HEK293 (cell line): ENCODE measurements at regions not wholly inside any gene's neighbourhood (a gene's known extent, or its start where the extent isn't known, plus 50 kb on each side); places are given as distances from the start of the nearest gene placed in this dataset.

Source experiments
- CTCF ChIA-PET: fragments of 350-600 bp; formaldehyde crosslinking; extraction: SDS; loops from one replicate; lab custom pipeline; 2021; ENCODE audit warnings: antibody characterized with exemption; lab: Yijun Ruan, JAX
- POLR2A ChIA-PET: fragments of 300-600 bp; formaldehyde crosslinking; extraction: SDS; loops from one replicate; lab custom pipeline; 2020; ENCODE audit warnings: antibody characterized with exemption, inconsistent platforms; lab: Yijun Ruan, JAX
- H3K27ac ChIP-seq: fragments of 200-500 bp; sonication (Bioruptor generic); 2 replicates; pipeline ENCODE4 v1.5.1; 2014; ENCODE audit warnings: low read depth, low read length, control low read depth, inconsistent platforms; ENCODE audit errors: extremely low read depth
- H3K36me3 ChIP-seq, 2 experiments: fragments of 200-500 bp in 1 of 2; sonication (Bioruptor generic) in 1 of 2; 1 replicate in 1 of 2; 2 replicates in 1 of 2; pipeline ENCODE4 v1.5.1; 2014 to 2017; ENCODE audit warnings: inconsistent platforms in 2 of 2, low read length in 2 of 2; ENCODE audit not compliant: control insufficient read depth in 2 of 2, insufficient read depth in 1 of 2
- H3K4me1 ChIP-seq: fragments of 200-500 bp; sonication (Bioruptor generic); 2 replicates; pipeline ENCODE4 v1.5.1; 2014; ENCODE audit warnings: mild to moderate bottlenecking, low read length, inconsistent platforms; ENCODE audit not compliant: control insufficient read depth, insufficient read depth
- H3K4me3 ChIP-seq: 2 replicates; pipeline ENCODE4 v1.5.1; 2011; ENCODE audit warnings: low read depth, mild to moderate bottlenecking, control low read depth, low read length, moderate library complexity
- H3K9me3 ChIP-seq: fragments of 200-500 bp; sonication (Bioruptor generic); 2 replicates; pipeline ENCODE4 v1.5.1; 2014; ENCODE audit warnings: low read depth, low read length, inconsistent platforms; ENCODE audit not compliant: control insufficient read depth, insufficient read depth
- EGR2 ChIP-seq: fragments of 450-650 bp; formaldehyde crosslinking; IDR thresholded peaks from 2 replicates; pipeline ENCODE4 v1.5.1; 2016; ENCODE audit warnings: low read depth, missing biosample characterization, missing genetic modification characterization
- ELK4 ChIP-seq: IDR thresholded peaks from 2 replicates; pipeline ENCODE4 v1.6.1; 2011; ENCODE audit warnings: mild to moderate bottlenecking, low read depth, low read length, borderline replicate concordance
- GFI1B ChIP-seq: fragments of 450-650 bp; formaldehyde crosslinking; IDR thresholded peaks from 2 replicates; pipeline ENCODE4 v1.5.1; 2016; ENCODE audit warnings: missing biosample characterization, missing genetic modification characterization
- HOXD13 ChIP-seq: sonication (generic); formaldehyde crosslinking; IDR thresholded peaks from 2 replicates; pipeline ENCODE4 v1.8.0; 2022; ENCODE audit warnings: missing genetic modification reagents, borderline replicate concordance
- KLF1 ChIP-seq: fragments of 450-650 bp; formaldehyde crosslinking; IDR thresholded peaks from 2 replicates; pipeline ENCODE4 v1.5.1; 2016; ENCODE audit warnings: missing biosample characterization, missing genetic modification characterization
- PRDM10 ChIP-seq: fragments of 450-650 bp; formaldehyde crosslinking; IDR thresholded peaks from 2 replicates; pipeline ENCODE4 v1.5.1; 2016; ENCODE audit warnings: missing biosample characterization, missing genetic modification characterization
- TSHZ1 ChIP-seq: fragments of 450-650 bp; formaldehyde crosslinking; IDR thresholded peaks from 2 replicates; pipeline ENCODE4 v1.5.1; 2016; ENCODE audit warnings: missing biosample characterization, missing genetic modification characterization, borderline replicate concordance
- ZNF138 ChIP-seq: fragments of 450-650 bp; formaldehyde crosslinking; IDR thresholded peaks from 2 replicates; pipeline ENCODE4 v1.5.1; 2016; ENCODE audit warnings: missing biosample characterization, missing genetic modification characterization, borderline replicate concordance
- ZNF155 ChIP-seq: fragments of 450-650 bp; formaldehyde crosslinking; IDR thresholded peaks from 2 replicates; pipeline ENCODE4 v1.5.1; 2016; ENCODE audit warnings: missing biosample characterization, missing genetic modification characterization
- ZNF16 ChIP-seq: fragments of 450-650 bp; formaldehyde crosslinking; IDR thresholded peaks from 2 replicates; pipeline ENCODE4 v1.5.1; 2016; ENCODE audit warnings: low read depth, missing biosample characterization, missing genetic modification characterization
- ZNF596 ChIP-seq: fragments of 450-650 bp; IDR thresholded peaks from 2 replicates; pipeline ENCODE4 v1.5.0; 2018; ENCODE audit warnings: missing biosample characterization, mild to moderate bottlenecking, missing genetic modification characterization, moderate library complexity

GRCh38 chr1:201617157-201617556 lies 78.2 kb downstream of the NAV1 start:
- Histone ChIP-seq H3K9me3 (no peaks in the 10 kb centered on the region), H3K4me1 (no peaks in the 10 kb centered on the region), H3K36me3 (no peaks in the 10 kb centered on the region), H3K4me3 (no peak overlapping the region), H3K27ac (no peak overlapping the region)
- TF ChIP-seq EGR2 (tag by site-specific recombination) = no peak
- no peak for TF ChIP-seq PRDM10
- TF ChIP-seq ZNF596 (tag by site-specific recombination) = peak; percentile 42; the same call in 1 of the 2 replicates
- ChIA-PET CTCF (interaction anchor here (0.7 kb wide), 1 partner anchor 575 kb away, joined by 5 read pairs; no protein-coding TSS in a partner anchor), POLR2A (no interaction called here)

- Histone ChIP-seq H3K4me3 (no peak overlapping the region), H3K4me1 (no peaks in the 10 kb centered on the region), H3K27ac (no peak overlapping the region), H3K9me3 (no peaks in the 10 kb centered on the region), H3K36me3 (no peaks in the 10 kb centered on the region)
- CTCF ChIA-PET = interaction anchor here (0.6 to 0.7 kb wide), 2 partner anchors 59 to 134 kb away, joined by 4 to 5 read pairs; no protein-coding TSS in a partner anchor
- POLR2A ChIA-PET = interaction anchor here (0.6 kb wide), 1 partner anchor 13 kb away, joined by 3 read pairs; no protein-coding TSS in a partner anchor
- TF ChIP-seq HOXD13 (CRISPR knock-in tag) = no peak
- TF ChIP-seq TSHZ1 (tag by site-specific recombination) = no peak
- 0 out of 2 replicates have a peak, but pooled peaks have one; percentile 36 for TF ChIP-seq KLF1 (tag by site-specific recombination)
- TF ChIP-seq GFI1B (tag by site-specific recombination) = no peak
- TF ChIP-seq ZNF16 = no peak
These were observed 79.5 kb downstream of the NAV1 start for GRCh38 chr1:201618389-201618788.

- no peaks in the 10 kb centered on the region for H3K4me1 ChIP-seq
- H3K36me3 ChIP-seq = peaks cover 0 to 1% of the 10 kb centered on the region in 2 experiments; a peak in 1 of 3 replicates
- POLR2A ChIA-PET = interaction anchor here (0.6 kb wide), 1 partner anchor 13 kb away, joined by 3 read pairs; no protein-coding TSS in a partner anchor
- no peak overlapping the region for H3K4me3 ChIP-seq
- H3K27ac ChIP-seq = no peak overlapping the region
- CTCF ChIA-PET = interaction anchor here (0.6 to 1.3 kb wide), 2 partner anchors 84 to 133 kb away, joined by 4 to 5 read pairs; no protein-coding TSS in a partner anchor
- no peaks in the 10 kb centered on the region for H3K9me3 ChIP-seq
- TF ChIP-seq ZNF138 (tag by site-specific recombination) (no peak), ELK4 (no peak), ZNF155 (tag by site-specific recombination) (no peak)
- TF ChIP-seq, all 188 proteins: peak for 0
These were observed 80.0 kb downstream of the NAV1 start for GRCh38 chr1:201618905-201619304.
